Erythroblast (primary cell): ENCODE measurements at regions not wholly inside any gene's neighbourhood (a gene's known extent, or its start where the extent isn't known, plus 50 kb on each side); places are given as distances from the start of the nearest gene placed in this dataset.

Experiments used
- GATA1 ChIP-seq: IDR thresholded peaks from 2 replicates; pipeline ENCODE4 v1.6.1; 2011; ENCODE audit warnings: low read depth, mild to moderate bottlenecking, control low read depth, low read length, moderate library complexity
- POLR2A ChIP-seq: IDR thresholded peaks from 2 replicates; pipeline ENCODE4 v1.6.1; 2011; ENCODE audit warnings: mild to moderate bottlenecking, low read length

DNA sequence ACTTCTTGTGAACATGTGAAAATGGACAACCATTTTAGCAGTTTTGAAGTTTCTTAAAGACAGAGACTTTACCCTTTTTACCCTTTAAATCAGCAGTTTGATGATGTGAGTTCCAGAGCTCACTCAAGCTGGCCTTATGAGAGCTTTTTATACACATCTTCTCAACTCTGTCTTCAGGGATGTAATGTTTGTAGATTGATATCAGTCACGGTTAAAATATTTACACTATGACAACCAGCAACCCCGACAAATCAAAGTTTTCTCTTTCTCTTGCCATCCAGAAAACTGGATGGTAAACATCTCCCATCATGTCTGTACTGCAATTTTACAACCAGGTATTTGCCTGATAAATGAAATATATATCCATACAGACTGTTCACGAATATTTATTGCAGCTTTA, 233.4 kb upstream of the ST8SIA4 start:
- TF ChIP-seq POLR2A (no peak), GATA1 (no peak)
